Erythroblast (primary cell): ENCODE measurements at regions not wholly inside any gene's neighbourhood (a gene's known extent, or its start where the extent isn't known, plus 50 kb on each side); places are given as distances from the start of the nearest gene placed in this dataset.

ENCODE experiments used
- GATA1 ChIP-seq: IDR thresholded peaks from 2 replicates; pipeline ENCODE4 v1.6.1; 2011; ENCODE audit warnings: low read depth, mild to moderate bottlenecking, control low read depth, low read length, moderate library complexity
- POLR2A ChIP-seq: IDR thresholded peaks from 2 replicates; pipeline ENCODE4 v1.6.1; 2011; ENCODE audit warnings: mild to moderate bottlenecking, low read length

DNA sequence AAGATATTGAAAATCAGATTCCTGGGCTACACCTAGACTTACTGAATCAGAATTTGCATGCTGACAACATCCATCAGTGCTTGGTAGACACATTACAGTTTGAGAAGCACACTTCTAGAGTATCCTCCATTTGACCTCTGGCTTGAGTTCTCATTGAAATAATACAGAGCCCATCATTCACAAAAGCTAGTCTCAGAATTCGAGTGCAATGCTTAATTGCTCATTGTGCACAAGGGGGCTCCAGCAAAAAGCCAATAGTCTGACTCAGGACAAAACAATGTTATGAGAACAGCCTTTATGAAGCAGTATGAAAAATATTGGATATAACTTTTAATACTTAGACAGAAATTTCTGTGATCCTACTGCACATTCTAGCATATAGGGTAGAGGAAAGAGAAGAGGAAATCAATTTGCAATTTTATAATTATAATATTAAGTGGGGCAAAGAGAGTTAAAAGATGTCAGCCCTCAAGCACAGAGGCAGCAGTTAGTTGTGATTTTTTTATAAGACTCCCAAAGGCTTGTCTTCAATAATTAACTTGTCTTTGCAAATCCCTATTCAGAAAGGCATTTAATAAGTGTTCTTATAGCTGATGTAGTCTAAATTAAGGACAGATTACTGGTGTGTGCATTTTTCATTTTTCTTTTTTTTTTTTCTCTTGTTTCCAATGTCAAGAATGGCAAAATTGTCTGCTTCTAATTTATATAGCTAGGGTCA is 105.8 kb upstream of the ANK3 start:
- TF ChIP-seq POLR2A (no peak), GATA1 (no peak)
